GM23338 (cell line): ENCODE measurements at regions not wholly inside any gene's neighbourhood (a gene's known extent, or its start where the extent isn't known, plus 50 kb on each side); places are given as distances from the start of the nearest gene placed in this dataset.

Source experiments
- ATAC-seq: fragments of 200-7000 bp; cut with Tn5 transposase; 3 replicates; pipeline ENCODE4 v1.9.1; 2020
- DNase-seq: peaks from one replicate; pipeline ENCODE4 v3.0.0-alpha.2; 2015; ENCODE audit warnings: low spot score
- H2AFZ ChIP-seq: fragments of 200-600 bp; sonication (generic); 2 replicates; pipeline ENCODE4 v1.8.0; 2016; ENCODE audit warnings: antibody characterized with exemption, mild to moderate bottlenecking, moderate library complexity
- H3F3A ChIP-seq: fragments of 200-600 bp; sonication (generic); replicated peaks from 2 replicates; pipeline ENCODE4 v1.8.0; 2017; ENCODE audit warnings: antibody characterized with exemption, mixed run types, low read depth
- H3K27ac ChIP-seq: fragments of 200-600 bp; sonication (generic); 2 replicates; pipeline ENCODE4 v1.6.1; 2016; ENCODE audit warnings: low read depth
- H3K27me3 ChIP-seq: fragments of 200-600 bp; sonication (generic); 2 replicates; pipeline ENCODE4 v1.8.0; 2016; ENCODE audit warnings: mild to moderate bottlenecking, mixed run types, moderate library complexity; ENCODE audit not compliant: insufficient read depth
- H3K36me3 ChIP-seq: fragments of 200-600 bp; sonication (generic); 2 replicates; pipeline ENCODE4 v1.8.0; 2016; ENCODE audit warnings: mild to moderate bottlenecking; ENCODE audit not compliant: insufficient read depth
- H3K4me1 ChIP-seq: fragments of 200-600 bp; sonication (generic); 2 replicates; pipeline ENCODE4 v1.8.0; 2016; ENCODE audit warnings: mild to moderate bottlenecking, moderate library complexity; ENCODE audit not compliant: insufficient read depth
- H3K4me2 ChIP-seq: fragments of 200-600 bp; sonication (generic); 2 replicates; pipeline ENCODE4 v1.7.1; 2017; ENCODE audit warnings: mixed run types
- H3K4me3 ChIP-seq: fragments of 200-600 bp; sonication (generic); 2 replicates; pipeline ENCODE4 v1.6.1; 2016; ENCODE audit warnings: mixed run types
- H3K79me2 ChIP-seq: fragments of 200-600 bp; sonication (generic); replicated peaks from 2 replicates; pipeline ENCODE4 v1.8.0; 2017; ENCODE audit warnings: mild to moderate bottlenecking; ENCODE audit not compliant: insufficient read depth
- H3K9me2 ChIP-seq: fragments of 200-600 bp; sonication (generic); 2 replicates; pipeline ENCODE4 v1.8.0; 2017; ENCODE audit not compliant: insufficient read depth
- H4K20me1 ChIP-seq: fragments of 200-600 bp; sonication (generic); replicated peaks from 2 replicates; pipeline ENCODE4 v1.8.0; 2017; ENCODE audit warnings: mild to moderate bottlenecking; ENCODE audit not compliant: insufficient read depth
- H3K27ac Mint-ChIP-seq: 2 replicates; pipeline ENCODE4 v1.8.0; 2020; ENCODE audit warnings: inconsistent platforms, mild to moderate bottlenecking, moderate library complexity, mixed read lengths
- H3K27me3 Mint-ChIP-seq: 3 replicates; pipeline ENCODE4 v1.8.0; 2022; ENCODE audit warnings: low read depth, mild to moderate bottlenecking, moderate library complexity, mixed read lengths, inconsistent platforms; ENCODE audit not compliant: insufficient read depth, poor library complexity
- H3K36me3 Mint-ChIP-seq: 3 replicates; pipeline ENCODE4 v1.8.0; 2021; ENCODE audit warnings: low read depth, mild to moderate bottlenecking, inconsistent platforms, moderate library complexity, mixed read lengths
- H3K4me1 Mint-ChIP-seq: 3 replicates; pipeline ENCODE4 v1.8.0; 2020; ENCODE audit warnings: mild to moderate bottlenecking, inconsistent platforms, mixed read lengths
- H3K4me3 Mint-ChIP-seq: 3 replicates; pipeline ENCODE4 v1.8.0; 2021; ENCODE audit warnings: moderate library complexity, mild to moderate bottlenecking, inconsistent platforms, mixed read lengths
- H3K9me3 Mint-ChIP-seq: 3 replicates; pipeline ENCODE4 v1.8.0; 2020; ENCODE audit warnings: moderate library complexity, mild to moderate bottlenecking, inconsistent platforms, mixed read lengths
- CREB1 ChIP-seq: fragments of 250-450 bp; sonication (Bioruptor Pico); IDR thresholded peaks from 2 replicates; pipeline ENCODE4 v1.5.0; 2020; ENCODE audit warnings: low read depth, mild to moderate bottlenecking, moderate library complexity
- EZH2 ChIP-seq: fragments of 200-600 bp; sonication (generic); IDR thresholded peaks from one replicate; pipeline ENCODE4 v1.8.0; 2017; ENCODE audit warnings: antibody characterized with exemption, mild to moderate bottlenecking, low read depth; ENCODE audit not compliant: unreplicated experiment
- EZH2phosphoT487 ChIP-seq: fragments of 200-600 bp; sonication (generic); IDR thresholded peaks from one replicate; pipeline ENCODE4 v1.8.1; 2018; ENCODE audit warnings: antibody characterized with exemption; ENCODE audit not compliant: unreplicated experiment
- JUNB ChIP-seq: IDR thresholded peaks from one replicate; pipeline ENCODE4 v1.6.1; 2016; ENCODE audit warnings: antibody characterized with exemption; ENCODE audit not compliant: unreplicated experiment
- NANOG ChIP-seq: IDR thresholded peaks from 2 replicates; pipeline ENCODE4 v1.6.1; 2016; ENCODE audit warnings: antibody characterized with exemption, borderline replicate concordance
- POLR2AphosphoS5 ChIP-seq: IDR thresholded peaks from 2 replicates; pipeline ENCODE4 v1.6.1; 2016; ENCODE audit warnings: antibody characterized with exemption, low read depth
- STAT1 ChIP-seq: IDR thresholded peaks from one replicate; pipeline ENCODE4 v1.6.1; 2016; ENCODE audit warnings: antibody characterized with exemption; ENCODE audit not compliant: unreplicated experiment
- ZNF114 ChIP-seq: fragments of 250-450 bp; sonication (Bioruptor Pico); IDR thresholded peaks from 2 replicates; pipeline ENCODE4 v1.5.0; 2020; ENCODE audit warnings: mild to moderate bottlenecking, moderate library complexity
- ZNF331 ChIP-seq: fragments of 250-450 bp; sonication (Bioruptor Pico); IDR thresholded peaks from 2 replicates; pipeline ENCODE4 v1.5.0; 2020; ENCODE audit warnings: low read depth, mild to moderate bottlenecking, moderate library complexity
- TF ChIP-seq, protein P1 (sequence below): IDR thresholded peaks from one replicate; pipeline ENCODE4 v1.6.1; 2018; ENCODE audit warnings: antibody characterized with exemption; ENCODE audit not compliant: unreplicated experiment
- TF ChIP-seq, protein P2 (sequence below): fragments of 250-450 bp; sonication (Bioruptor Pico); IDR thresholded peaks from 2 replicates; pipeline ENCODE4 v1.5.0; 2020; ENCODE audit warnings: mild to moderate bottlenecking, moderate library complexity
- TF ChIP-seq, protein P3 (sequence below), 2 experiments: fragments of 200-600 bp in 1 of 2; sonication (generic) in 1 of 2; conservative IDR thresholded peaks; 2 replicates each; pipeline versions ENCODE4 v1.5.1 to v1.6.1; 2016 to 2017; ENCODE audit warnings: antibody characterized with exemption in 2 of 2, low read depth in 2 of 2, mild to moderate bottlenecking in 2 of 2, moderate library complexity in 1 of 2
- TF ChIP-seq, protein P4 (sequence below): IDR thresholded peaks from 2 replicates; pipeline ENCODE4 v1.6.1; 2016; ENCODE audit warnings: antibody characterized with exemption

DNA sequence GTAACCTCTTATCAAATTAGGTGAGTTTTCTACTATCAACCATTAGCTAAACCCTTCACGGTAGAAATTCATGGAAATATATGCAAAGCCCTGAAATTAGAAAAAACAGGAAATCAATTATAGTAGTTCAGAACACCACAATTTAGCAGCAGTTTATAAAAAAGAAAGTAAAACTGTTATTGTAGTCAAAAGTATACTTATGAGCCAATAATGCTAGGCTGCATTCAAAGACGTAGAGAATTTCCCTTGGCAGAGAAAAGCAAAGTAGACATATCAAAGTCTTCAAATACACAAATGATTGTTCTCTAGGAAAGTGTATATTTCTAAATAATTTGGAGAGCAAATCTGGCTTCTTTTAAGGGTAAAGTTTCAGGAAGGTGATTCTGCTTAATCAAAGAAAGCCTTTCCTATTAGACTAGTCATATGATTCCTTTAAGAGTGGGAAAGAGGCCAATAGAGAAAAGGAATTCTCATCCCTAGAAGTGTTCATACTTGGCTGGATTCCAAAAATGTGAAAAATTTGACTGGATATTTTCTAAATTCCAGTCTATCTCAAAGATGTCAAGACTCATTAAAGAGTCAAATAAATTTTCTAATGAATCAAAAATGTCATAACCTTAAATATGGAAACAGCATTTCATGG, 185.5 kb downstream of the SMC2 start:
- H3F3A ChIP-seq, result no peaks in the 10 kb centered on the region
- Mint-ChIP-seq H3K4me1 (no peaks in the 10 kb centered on the region), H3K27ac (no peak overlapping the region), H3K4me3 (no peak overlapping the region), H3K9me3 (no peaks in the 10 kb centered on the region; the same call in 2 of the 3 replicates), H3K36me3 (no peaks in the 10 kb centered on the region), H3K27me3 (no peaks in the 10 kb centered on the region)
- ATAC-seq (no peak), DNase-seq (no peak)
- no peaks in the 10 kb centered on the region for H3K4me1 ChIP-seq
- H3K79me2 ChIP-seq, result no peaks in the 10 kb centered on the region
- no peak overlapping the region for H3K27ac ChIP-seq
- H3K4me2 ChIP-seq, result no peak overlapping the region
- H4K20me1 ChIP-seq, result no peaks in the 10 kb centered on the region
- H3K36me3 ChIP-seq, result no peaks in the 10 kb centered on the region
- peaks cover 16% of the 10 kb centered on the region; the same call in 1 of the 2 replicates for H3K9me2 ChIP-seq
- H3K27me3 ChIP-seq, result no peaks in the 10 kb centered on the region
- TF ChIP-seq ZNF331 (CRISPR knock-in tag), result no peak
- TF ChIP-seq POLR2AphosphoS5, result no peak
- TF ChIP-seq NANOG, result no peak
- no peak for TF ChIP-seq STAT1
- TF ChIP-seq, protein P1, sequence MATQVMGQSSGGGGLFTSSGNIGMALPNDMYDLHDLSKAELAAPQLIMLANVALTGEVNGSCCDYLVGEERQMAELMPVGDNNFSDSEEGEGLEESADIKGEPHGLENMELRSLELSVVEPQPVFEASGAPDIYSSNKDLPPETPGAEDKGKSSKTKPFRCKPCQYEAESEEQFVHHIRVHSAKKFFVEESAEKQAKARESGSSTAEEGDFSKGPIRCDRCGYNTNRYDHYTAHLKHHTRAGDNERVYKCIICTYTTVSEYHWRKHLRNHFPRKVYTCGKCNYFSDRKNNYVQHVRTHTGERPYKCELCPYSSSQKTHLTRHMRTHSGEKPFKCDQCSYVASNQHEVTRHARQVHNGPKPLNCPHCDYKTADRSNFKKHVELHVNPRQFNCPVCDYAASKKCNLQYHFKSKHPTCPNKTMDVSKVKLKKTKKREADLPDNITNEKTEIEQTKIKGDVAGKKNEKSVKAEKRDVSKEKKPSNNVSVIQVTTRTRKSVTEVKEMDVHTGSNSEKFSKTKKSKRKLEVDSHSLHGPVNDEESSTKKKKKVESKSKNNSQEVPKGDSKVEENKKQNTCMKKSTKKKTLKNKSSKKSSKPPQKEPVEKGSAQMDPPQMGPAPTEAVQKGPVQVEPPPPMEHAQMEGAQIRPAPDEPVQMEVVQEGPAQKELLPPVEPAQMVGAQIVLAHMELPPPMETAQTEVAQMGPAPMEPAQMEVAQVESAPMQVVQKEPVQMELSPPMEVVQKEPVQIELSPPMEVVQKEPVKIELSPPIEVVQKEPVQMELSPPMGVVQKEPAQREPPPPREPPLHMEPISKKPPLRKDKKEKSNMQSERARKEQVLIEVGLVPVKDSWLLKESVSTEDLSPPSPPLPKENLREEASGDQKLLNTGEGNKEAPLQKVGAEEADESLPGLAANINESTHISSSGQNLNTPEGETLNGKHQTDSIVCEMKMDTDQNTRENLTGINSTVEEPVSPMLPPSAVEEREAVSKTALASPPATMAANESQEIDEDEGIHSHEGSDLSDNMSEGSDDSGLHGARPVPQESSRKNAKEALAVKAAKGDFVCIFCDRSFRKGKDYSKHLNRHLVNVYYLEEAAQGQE, result no peak
- no peak for TF ChIP-seq JUNB
- no peak for TF ChIP-seq CREB1 (CRISPR knock-in tag)
- TF ChIP-seq, protein P2, sequence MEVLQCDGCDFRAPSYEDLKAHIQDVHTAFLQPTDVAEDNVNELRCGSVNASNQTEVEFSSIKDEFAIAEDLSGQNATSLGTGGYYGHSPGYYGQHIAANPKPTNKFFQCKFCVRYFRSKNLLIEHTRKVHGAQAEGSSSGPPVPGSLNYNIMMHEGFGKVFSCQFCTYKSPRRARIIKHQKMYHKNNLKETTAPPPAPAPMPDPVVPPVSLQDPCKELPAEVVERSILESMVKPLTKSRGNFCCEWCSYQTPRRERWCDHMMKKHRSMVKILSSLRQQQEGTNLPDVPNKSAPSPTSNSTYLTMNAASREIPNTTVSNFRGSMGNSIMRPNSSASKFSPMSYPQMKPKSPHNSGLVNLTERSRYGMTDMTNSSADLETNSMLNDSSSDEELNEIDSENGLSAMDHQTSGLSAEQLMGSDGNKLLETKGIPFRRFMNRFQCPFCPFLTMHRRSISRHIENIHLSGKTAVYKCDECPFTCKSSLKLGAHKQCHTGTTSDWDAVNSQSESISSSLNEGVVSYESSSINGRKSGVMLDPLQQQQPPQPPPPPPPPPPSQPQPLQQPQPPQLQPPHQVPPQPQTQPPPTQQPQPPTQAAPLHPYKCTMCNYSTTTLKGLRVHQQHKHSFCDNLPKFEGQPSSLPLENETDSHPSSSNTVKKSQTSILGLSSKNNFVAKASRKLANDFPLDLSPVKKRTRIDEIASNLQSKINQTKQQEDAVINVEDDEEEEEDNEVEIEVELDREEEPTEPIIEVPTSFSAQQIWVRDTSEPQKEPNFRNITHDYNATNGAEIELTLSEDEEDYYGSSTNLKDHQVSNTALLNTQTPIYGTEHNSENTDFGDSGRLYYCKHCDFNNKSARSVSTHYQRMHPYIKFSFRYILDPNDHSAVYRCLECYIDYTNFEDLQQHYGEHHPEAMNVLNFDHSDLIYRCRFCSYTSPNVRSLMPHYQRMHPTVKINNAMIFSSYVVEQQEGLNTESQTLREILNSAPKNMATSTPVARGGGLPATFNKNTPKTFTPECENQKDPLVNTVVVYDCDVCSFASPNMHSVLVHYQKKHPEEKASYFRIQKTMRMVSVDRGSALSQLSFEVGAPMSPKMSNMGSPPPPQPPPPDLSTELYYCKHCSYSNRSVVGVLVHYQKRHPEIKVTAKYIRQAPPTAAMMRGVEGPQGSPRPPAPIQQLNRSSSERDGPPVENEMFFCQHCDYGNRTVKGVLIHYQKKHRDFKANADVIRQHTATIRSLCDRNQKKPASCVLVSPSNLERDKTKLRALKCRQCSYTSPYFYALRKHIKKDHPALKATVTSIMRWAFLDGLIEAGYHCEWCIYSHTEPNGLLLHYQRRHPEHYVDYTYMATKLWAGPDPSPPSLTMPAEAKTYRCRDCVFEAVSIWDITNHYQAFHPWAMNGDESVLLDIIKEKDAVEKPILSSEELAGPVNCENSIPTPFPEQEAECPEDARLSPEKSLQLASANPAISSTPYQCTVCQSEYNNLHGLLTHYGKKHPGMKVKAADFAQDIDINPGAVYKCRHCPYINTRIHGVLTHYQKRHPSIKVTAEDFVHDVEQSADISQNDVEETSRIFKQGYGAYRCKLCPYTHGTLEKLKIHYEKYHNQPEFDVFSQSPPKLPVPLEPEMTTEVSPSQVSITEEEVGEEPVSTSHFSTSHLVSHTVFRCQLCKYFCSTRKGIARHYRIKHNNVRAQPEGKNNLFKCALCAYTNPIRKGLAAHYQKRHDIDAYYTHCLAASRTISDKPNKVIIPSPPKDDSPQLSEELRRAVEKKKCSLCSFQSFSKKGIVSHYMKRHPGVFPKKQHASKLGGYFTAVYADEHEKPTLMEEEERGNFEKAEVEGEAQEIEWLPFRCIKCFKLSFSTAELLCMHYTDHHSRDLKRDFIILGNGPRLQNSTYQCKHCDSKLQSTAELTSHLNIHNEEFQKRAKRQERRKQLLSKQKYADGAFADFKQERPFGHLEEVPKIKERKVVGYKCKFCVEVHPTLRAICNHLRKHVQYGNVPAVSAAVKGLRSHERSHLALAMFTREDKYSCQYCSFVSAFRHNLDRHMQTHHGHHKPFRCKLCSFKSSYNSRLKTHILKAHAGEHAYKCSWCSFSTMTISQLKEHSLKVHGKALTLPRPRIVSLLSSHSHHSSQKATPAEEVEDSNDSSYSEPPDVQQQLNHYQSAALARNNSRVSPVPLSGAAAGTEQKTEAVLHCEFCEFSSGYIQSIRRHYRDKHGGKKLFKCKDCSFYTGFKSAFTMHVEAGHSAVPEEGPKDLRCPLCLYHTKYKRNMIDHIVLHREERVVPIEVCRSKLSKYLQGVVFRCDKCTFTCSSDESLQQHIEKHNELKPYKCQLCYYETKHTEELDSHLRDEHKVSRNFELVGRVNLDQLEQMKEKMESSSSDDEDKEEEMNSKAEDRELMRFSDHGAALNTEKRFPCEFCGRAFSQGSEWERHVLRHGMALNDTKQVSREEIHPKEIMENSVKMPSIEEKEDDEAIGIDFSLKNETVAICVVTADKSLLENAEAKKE (CRISPR knock-in tag), result no peak
- no peak for TF ChIP-seq ZNF114
- TF ChIP-seq EZH2phosphoT487, result no peak
- TF ChIP-seq, protein P3, sequence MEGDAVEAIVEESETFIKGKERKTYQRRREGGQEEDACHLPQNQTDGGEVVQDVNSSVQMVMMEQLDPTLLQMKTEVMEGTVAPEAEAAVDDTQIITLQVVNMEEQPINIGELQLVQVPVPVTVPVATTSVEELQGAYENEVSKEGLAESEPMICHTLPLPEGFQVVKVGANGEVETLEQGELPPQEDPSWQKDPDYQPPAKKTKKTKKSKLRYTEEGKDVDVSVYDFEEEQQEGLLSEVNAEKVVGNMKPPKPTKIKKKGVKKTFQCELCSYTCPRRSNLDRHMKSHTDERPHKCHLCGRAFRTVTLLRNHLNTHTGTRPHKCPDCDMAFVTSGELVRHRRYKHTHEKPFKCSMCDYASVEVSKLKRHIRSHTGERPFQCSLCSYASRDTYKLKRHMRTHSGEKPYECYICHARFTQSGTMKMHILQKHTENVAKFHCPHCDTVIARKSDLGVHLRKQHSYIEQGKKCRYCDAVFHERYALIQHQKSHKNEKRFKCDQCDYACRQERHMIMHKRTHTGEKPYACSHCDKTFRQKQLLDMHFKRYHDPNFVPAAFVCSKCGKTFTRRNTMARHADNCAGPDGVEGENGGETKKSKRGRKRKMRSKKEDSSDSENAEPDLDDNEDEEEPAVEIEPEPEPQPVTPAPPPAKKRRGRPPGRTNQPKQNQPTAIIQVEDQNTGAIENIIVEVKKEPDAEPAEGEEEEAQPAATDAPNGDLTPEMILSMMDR (conservative IDR thresholded peaks at IDR 0.05; ENCODE audit: low read depth in 2 of 2), result no peak
- TF ChIP-seq, protein P4, sequence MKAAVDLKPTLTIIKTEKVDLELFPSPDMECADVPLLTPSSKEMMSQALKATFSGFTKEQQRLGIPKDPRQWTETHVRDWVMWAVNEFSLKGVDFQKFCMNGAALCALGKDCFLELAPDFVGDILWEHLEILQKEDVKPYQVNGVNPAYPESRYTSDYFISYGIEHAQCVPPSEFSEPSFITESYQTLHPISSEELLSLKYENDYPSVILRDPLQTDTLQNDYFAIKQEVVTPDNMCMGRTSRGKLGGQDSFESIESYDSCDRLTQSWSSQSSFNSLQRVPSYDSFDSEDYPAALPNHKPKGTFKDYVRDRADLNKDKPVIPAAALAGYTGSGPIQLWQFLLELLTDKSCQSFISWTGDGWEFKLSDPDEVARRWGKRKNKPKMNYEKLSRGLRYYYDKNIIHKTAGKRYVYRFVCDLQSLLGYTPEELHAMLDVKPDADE, result no peak
- TF ChIP-seq EZH2, result no peak
- H2AFZ ChIP-seq, result no peak overlapping the region
- H3K4me3 ChIP-seq, result no peak overlapping the region
